Spinal cord (tissue), 9 donors: ENCODE measurements at regions not wholly inside any gene's neighbourhood (a gene's known extent, or its start where the extent isn't known, plus 50 kb on each side); places are given as distances from the start of the nearest gene placed in this dataset.
"Not testable (repeated sequence)": the region's sequence is repeated elsewhere in the genome, so short reads cannot be mapped to it uniquely, and the experiment has no call there.

Experiments
- DNase-seq, 6 donors: peaks; one replicate each; pipeline versions ENCODE4 v3.0.0 to v3.0.0-alpha.2; 2013 to 2015; ENCODE audit warnings: low spot score in 6 of 6, low read depth in 4 of 6
- H3K27ac ChIP-seq: one replicate; pipeline ENCODE4 v1.5.1; 2013; ENCODE audit warnings: low read depth, low read length, control low read depth
- H3K27me3 ChIP-seq: one replicate; pipeline ENCODE4 v1.6.1; 2013; ENCODE audit warnings: low read length; ENCODE audit not compliant: control insufficient read depth, insufficient read depth
- H3K36me3 ChIP-seq: one replicate; pipeline ENCODE4 v1.6.1; 2013; ENCODE audit warnings: low read length; ENCODE audit not compliant: control insufficient read depth, insufficient read depth
- H3K4me1 ChIP-seq: one replicate; pipeline ENCODE4 v1.6.1; 2013; ENCODE audit warnings: low read length; ENCODE audit not compliant: control insufficient read depth, insufficient read depth
- H3K4me3 ChIP-seq: one replicate; pipeline ENCODE4 v1.5.1; 2013; ENCODE audit warnings: low read depth, low read length, control low read depth
- H3K9me3 ChIP-seq: one replicate; pipeline ENCODE4 v1.6.1; 2013; ENCODE audit warnings: low read length; ENCODE audit not compliant: control insufficient read depth, insufficient read depth
- WGBS: methylation state at CpG from one replicate; pipeline ENCODE4 v1.1.5; 2013; ENCODE audit warnings: missing lambda C conversion rate; ENCODE audit not compliant: insufficient coverage; 5-methylcytosine and 5-hydroxymethylcytosine counted together
- donor health status: healthy.

- Histone ChIP-seq H3K36me3 (no peaks in the 10 kb centered on the region), H3K4me1 (peaks cover 3% of the 10 kb centered on the region), H3K27ac (no peak overlapping the region), H3K4me3 (no peak overlapping the region), H3K9me3 (no peaks in the 10 kb centered on the region), H3K27me3 (no peaks in the 10 kb centered on the region)
- DNase-seq = peak in 2 of 6 donors; percentile 61 to 73
- WGBS = 92% methylated on average over 16 of the region's 22 CpGs
These were observed 169.2 kb downstream of the URI1 start for GRCh38 chr19:30111021-30111855.

GRCh38 chr19:30112171-30112570 is 170.1 kb downstream of the URI1 start:
- no peak overlapping the region for H3K27ac ChIP-seq
- DNase-seq = no peak
- no peaks in the 10 kb centered on the region for H3K9me3 ChIP-seq
- no peaks in the 10 kb centered on the region for H3K36me3 ChIP-seq
- peaks cover 3% of the 10 kb centered on the region for H3K4me1 ChIP-seq
- 92% methylated on average over 9 of the region's 9 CpGs for WGBS
- no peaks in the 10 kb centered on the region for H3K27me3 ChIP-seq
- H3K4me3 ChIP-seq = no peak overlapping the region

DNA sequence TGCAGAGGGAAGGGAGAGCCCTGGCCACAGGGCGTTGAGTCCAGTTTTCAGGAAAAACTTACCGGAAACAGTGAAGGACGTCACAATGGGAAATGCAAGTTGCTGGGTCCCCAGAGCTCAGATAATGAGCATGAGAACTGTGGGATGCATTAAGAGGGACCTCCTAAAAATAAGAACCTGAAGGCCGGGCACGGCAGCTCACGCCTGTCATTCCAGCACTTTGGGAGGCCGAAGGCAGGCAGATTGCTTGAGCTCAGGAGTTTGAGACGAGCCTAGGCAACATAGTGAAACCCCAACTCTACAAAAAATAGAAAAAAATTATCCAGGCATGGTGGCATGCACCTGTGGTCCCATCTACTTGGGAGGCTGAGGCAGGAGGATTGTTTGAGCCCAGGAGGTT is 170.6 kb downstream of the URI1 start:
- Histone ChIP-seq H3K36me3 (no peaks in the 10 kb centered on the region), H3K9me3 (no peaks in the 10 kb centered on the region), H3K4me1 (peaks cover 3% of the 10 kb centered on the region), H3K27me3 (no peaks in the 10 kb centered on the region), H3K4me3 (no peak overlapping the region), H3K27ac (no peak overlapping the region)
- 97% methylated on average over 7 of the region's 8 CpGs for WGBS
- DNase-seq = no peak

- Histone ChIP-seq H3K27me3 (no peaks in the 10 kb centered on the region), H3K4me1 (peaks cover 3% of the 10 kb centered on the region), H3K9me3 (no peaks in the 10 kb centered on the region), H3K4me3 (no peak overlapping the region), H3K27ac (no peak overlapping the region), H3K36me3 (no peaks in the 10 kb centered on the region)
- DNase-seq = no peak
- WGBS = 35% methylated on average over 2 of the region's 5 CpGs
These were observed 171.1 kb downstream of the URI1 start for GRCh38 chr19:30113186-30113585.

GRCh38 chr19:30114095-30114494 is 172.1 kb downstream of the URI1 start:
- H3K27ac ChIP-seq, H3K36me3 ChIP-seq, H3K4me1 ChIP-seq, DNase-seq, H3K27me3 ChIP-seq, H3K9me3 ChIP-seq, H3K4me3 ChIP-seq: not testable (repeated sequence)
- WGBS = no CpG with 5 or more reads among the region's 5 CpGs

DNA sequence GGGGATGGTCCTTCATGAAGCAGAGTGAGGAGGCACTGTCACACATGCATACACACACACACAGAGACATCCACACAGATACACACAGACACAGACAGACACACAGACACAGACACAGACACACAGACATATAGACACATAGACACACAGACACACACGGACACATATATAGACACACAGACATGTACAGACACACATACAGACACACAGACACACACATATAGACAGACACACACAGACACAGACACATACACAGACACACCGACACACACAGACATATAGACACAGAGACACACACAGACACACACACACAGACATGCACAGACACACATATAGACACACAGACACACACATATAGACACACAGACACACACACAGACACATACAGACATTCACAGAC is 173.9 kb downstream of the URI1 start:
- H3K36me3 ChIP-seq = no peaks in the 10 kb centered on the region
- 95% methylated on average over 2 of the region's 2 CpGs for WGBS
- no peak overlapping the region for H3K27ac ChIP-seq
- no peaks in the 10 kb centered on the region for H3K9me3 ChIP-seq
- no peak for DNase-seq
- H3K27me3 ChIP-seq = no peaks in the 10 kb centered on the region
- H3K4me3 ChIP-seq = no peak overlapping the region
- H3K4me1 ChIP-seq = peaks cover 3% of the 10 kb centered on the region

DNA sequence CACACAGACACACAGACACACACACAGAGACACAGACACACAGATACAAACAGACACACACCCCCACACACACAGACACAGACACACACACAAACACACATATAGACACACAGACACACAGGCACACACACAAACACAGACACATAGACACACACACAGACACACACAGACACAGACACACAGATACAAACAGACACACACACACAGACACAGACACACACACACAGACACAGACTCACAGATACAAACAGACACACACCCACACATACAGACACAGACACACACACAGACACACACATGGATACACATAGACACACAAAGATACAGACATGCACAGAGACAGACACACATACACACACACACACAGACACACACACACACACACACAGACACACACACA is 174.5 kb downstream of the URI1 start:
- no peaks in the 10 kb centered on the region for H3K36me3 ChIP-seq
- no peak overlapping the region for H3K27ac ChIP-seq
- no peaks in the 10 kb centered on the region for H3K27me3 ChIP-seq
- no peaks in the 10 kb centered on the region for H3K4me1 ChIP-seq
- no peaks in the 10 kb centered on the region for H3K9me3 ChIP-seq
- no peak for DNase-seq
- H3K4me3 ChIP-seq = no peak overlapping the region

DNA sequence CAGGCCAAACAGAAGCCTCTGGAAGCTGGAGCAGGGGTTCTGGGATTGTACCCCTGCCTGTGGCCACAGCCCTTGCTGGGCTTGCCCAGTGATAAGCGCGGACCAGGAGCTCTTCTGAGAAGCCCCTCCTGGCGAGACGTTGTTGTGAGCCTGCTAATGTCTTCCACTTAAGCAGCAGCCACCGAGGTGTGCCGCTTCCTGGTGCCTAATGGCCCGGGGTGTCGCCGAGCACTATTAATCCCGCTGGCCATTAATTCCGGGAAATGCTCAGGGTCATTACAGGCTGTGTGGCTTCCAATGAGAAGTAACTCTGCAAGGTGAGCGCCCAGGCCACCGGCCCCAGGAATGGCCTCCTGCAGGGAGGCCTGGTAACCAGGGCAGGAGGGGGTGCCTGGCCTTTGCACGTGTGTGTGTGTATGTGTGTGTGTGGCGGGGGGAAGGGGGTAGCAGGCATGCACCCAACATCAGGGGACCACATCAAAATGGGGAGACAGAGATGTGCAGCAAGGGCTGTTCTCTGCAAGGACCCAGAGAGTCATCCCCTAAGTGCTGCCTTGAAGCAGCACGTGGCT is 175.0 kb downstream of the URI1 start:
- Histone ChIP-seq H3K27me3 (no peaks in the 10 kb centered on the region), H3K4me3 (no peak overlapping the region), H3K9me3 (no peaks in the 10 kb centered on the region), H3K27ac (no peak overlapping the region), H3K4me1 (no peaks in the 10 kb centered on the region), H3K36me3 (no peaks in the 10 kb centered on the region)
- WGBS = 47% methylated on average over 16 of the region's 16 CpGs
- DNase-seq = peak in 1 of 6 donors; percentile 43

- Histone ChIP-seq H3K4me1 (no peaks in the 10 kb centered on the region), H3K4me3 (no peak overlapping the region), H3K27me3 (no peaks in the 10 kb centered on the region), H3K27ac (no peak overlapping the region), H3K9me3 (no peaks in the 10 kb centered on the region), H3K36me3 (no peaks in the 10 kb centered on the region)
- DNase-seq = no peak
- 93% methylated on average over 12 of the region's 12 CpGs for WGBS
These were observed 175.7 kb downstream of the URI1 start for GRCh38 chr19:30117636-30118145.

DNA sequence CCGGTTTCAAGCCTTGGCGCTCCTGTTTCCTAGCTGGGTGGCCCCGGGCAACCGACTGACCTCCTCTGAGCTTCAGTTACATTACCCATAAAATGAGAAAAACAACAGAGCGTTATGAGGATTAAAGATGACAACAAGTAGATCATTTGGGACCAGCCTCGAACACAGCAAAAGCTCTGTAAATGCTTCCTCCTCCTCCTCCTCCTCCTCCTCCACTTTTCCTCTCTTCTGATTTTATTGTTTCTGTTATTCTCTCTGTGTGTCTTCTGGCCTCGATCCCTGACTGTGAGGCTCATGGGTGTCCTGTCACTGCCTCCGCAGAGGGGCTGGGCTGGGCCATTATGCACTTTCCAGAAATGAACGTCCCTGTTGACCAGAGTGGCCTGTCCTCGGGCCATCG is 176.2 kb downstream of the URI1 start:
- no peak overlapping the region for H3K4me3 ChIP-seq
- H3K4me1 ChIP-seq = no peaks in the 10 kb centered on the region
- no peaks in the 10 kb centered on the region for H3K27me3 ChIP-seq
- no peaks in the 10 kb centered on the region for H3K36me3 ChIP-seq
- no peak overlapping the region for H3K27ac ChIP-seq
- DNase-seq = no peak
- 68% methylated on average over 6 of the region's 11 CpGs for WGBS
- H3K9me3 ChIP-seq = no peaks in the 10 kb centered on the region
